ENCODE measurements at regions not wholly inside any gene's neighbourhood (a gene's known extent, or its start where the extent isn't known, plus 50 kb on each side); places are given as distances from the start of the nearest gene placed in this dataset.
"Not testable (repeated sequence)": the region's sequence is repeated elsewhere in the genome, so short reads cannot be mapped to it uniquely, and the experiment has no call there.

DNA sequence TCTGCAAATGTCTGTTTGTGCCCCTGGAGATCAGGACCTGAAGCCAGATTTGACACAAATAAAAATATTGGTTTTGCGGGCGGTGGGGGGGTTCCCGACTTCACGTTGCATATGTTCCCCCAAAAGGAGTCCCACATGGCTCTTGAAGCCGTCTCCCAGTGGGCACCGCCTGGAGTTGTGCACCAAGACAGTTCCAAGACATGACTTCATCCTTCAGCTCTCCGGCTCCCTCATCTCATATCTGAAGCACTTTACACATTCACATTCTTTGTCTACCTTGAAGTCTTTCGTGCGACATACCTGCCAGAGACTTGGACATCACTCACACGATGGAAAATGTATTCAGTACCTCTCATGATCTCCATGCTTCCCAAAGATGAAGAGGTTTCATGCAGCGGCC is 362.8 kb upstream of the FOXK1 start:
- no peak for DNase-seq (ENCODE audit: low read depth)

DNA sequence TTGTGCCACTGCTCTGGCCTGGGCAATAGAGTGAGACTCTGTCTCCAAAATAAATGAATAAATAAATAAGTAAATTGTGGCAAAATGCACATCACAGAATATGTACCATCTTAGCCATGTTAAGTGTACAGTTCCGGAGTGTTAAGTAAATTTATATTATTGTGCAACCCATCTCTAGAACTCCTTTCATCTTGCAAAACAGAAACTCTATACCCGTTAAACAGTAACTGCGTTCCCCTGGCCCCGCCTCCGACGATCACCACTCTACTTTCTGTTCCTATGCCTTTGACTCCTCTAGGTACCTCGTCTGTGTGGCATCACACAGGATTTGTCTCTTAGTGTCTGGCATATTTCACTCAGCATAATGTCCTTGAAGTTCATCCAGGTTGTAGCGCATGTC is 356.4 kb upstream of the FOXK1 start:
- DNase-seq (ENCODE audit: low read depth), result no peak

DNA sequence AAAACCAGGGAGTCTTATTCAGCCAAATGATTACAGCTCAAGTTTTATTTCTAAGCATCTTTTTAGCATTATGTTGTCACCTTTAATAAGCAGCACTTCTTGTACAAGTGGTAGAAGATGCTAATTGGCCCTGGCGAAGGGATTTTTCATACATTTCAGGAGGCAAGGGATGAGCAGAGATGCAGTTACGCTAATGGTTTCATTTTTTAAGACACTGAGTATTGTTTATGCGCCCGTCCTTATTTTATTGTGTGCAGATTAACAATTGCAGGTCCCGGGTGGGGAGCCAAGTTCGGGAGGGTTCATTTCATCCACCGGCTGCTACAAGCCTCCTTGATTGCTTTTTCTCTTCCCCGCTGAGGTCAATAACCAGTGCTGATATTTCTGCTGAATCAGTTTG is 350.4 kb upstream of the FOXK1 start:
- DNase-seq (ENCODE audit: low read depth), result no peak

DNA sequence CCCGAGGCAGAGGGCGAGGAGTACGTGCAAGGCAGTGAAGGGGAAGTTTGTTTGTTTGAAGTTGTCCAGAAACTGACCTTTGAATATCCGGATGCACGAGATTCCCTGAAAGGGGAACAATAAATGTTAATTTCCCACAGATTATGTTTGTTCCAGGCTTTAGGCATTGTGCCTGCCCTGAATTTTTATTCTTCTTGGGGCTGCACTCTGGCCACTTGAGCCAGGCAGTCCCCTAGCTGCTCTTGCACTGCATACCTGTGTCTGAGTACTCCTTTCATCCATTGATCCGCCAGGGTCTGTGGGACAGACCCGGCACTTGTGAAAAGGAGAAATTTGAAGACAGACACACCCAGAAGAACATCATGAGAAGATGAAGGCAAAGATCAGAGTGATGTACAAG is 343.5 kb upstream of the FOXK1 start:
- DNase-seq (ENCODE audit: low read depth), result no peak

DNA sequence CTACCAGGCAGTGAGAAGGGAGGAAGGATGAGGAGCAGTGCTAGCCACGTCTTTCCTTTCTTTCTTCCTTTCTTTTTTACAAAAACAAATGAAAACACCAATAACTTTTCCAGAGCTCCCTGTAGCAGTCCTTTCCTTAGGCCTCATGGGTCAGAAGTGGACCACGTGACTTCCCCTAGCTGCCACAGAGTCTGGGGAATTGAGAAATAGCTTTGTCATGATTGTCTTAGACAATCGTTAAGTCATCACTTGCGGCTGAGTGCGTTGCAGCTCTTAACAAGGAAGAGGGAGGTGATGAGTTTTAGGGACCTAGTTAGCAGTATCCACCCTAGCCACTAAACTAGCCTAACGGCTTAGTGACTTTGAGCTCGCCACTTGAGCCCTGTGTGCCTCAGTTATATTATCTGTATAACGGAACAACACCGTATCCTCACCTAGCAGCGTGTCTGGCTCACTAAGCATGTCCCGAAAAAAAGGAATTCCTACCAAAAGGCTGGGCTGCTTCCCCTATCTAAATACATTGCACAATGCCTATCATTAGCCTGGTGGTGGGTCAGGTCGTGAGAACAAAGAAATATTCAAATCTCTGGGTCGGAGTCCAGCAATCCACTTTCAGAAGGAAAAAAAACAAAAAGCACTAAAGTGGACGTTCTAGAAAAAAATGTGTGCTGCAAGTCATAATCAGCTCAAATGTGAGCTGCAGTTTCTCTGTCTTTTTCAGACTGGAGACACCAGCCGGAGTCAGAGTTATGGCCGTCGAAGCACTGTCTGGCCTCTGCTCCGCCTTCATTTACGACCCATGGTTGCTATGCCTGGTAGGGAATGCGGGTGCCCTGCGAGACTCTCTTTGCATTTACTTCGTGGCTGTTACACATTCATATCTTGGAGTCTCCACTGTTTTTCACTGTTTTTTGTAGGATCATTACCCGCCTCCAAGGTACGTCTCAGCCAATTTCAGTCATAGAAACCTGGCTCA is 338.5 kb upstream of the FOXK1 start:
- no peak for DNase-seq (ENCODE audit: low read depth)

DNA sequence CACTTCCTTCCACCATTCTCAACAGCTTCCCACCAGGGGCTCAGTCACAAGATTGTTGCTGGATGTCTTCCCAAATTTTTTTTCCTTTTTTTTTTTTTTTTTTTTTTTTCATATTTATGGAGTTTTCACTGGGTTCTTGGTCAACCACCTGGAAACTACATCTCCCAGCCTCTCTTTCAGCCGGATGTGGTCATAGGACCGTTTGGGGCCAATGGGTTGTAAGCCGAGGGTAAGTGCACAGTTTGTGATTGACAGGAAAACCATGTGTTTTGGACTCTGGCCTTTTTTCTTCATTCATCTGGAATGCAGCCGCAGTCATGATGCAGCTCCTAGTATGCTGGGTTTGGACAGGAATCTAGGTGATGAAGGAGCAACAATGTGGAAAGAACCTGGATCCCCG is 337.1 kb upstream of the FOXK1 start:
- no peak for DNase-seq (ENCODE audit: low read depth)

DNA sequence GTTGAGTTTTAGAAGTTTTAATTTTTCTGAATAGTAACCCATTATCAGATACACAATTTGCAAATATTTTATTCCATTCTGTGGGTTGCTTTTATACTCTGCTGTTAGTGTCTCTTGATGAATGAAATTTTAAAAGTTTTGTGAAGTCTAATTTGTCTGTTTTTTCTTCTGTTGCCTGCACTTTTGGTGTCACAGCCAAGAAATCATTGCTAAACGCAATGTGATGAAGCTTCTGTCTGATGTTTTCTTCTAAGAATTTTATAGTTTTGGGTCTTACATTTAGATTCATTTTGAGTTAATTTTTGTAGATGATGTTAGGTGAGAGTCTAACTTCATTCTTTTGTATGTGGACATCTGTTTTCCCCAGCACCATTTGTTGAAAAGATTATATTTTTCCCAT is 330.0 kb upstream of the FOXK1 start:
- no peak for DNase-seq (ENCODE audit: low read depth)

DNA sequence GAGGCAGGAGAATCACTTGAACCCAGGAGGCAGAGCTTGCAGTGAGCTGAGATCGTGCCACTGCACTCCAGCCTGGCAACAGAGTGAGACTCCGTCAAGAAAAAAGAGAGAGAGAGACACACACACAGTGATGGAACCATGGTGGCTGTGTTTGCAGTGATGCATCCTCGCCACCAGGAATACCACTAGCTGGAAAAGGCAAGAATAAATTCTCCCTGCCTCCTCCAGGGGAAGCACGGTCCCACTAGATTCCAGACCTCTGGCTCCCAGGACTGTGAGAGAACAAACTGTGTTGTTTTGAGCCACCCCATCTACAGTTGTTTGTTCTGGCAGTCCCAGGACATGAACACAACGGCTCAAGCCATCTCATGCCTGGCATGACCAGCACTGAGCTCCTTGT is 320.3 kb upstream of the FOXK1 start:
- DNase-seq (ENCODE audit: low read depth), result no peak

DNA sequence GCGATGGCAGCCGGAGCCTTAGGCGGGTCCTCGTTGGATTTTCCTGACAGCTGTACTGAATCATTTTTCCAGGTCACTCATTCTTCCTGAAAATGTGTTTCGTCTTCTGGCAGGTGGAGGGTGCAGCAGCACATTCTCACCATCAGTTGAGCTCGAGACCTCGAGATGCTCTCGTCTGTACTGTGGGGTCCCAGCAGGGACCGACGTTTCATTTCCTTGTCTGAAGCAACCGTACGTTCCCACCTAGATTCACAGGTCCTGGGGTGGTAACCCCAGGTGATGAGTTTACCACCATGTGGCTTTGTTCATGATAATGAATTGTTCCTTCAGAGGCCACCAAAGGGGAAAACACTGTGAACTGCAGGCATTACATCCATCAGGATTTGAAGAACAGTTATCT is 298.5 kb upstream of the FOXK1 start:
- DNase-seq (ENCODE audit: low read depth), result no peak

DNA sequence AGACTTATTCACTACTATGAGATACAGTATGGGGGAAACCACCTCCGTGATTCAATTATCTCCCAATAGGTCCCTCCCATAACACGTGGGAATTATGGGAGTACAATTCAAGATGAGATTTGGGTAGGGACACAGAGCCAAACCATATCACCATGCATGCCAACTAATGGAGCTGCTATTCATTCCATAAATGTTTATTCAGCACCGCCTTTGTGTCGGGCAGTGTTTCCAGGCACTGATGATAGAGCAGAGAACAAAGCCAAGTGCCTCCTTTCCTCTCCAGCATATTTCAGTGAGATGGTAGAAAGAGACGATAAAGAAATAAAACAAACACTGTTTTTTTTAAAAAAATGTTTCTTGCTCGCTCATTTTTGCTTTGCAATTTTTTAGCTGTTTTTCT is 295.9 kb upstream of the FOXK1 start:
- no peak for DNase-seq (ENCODE audit: low read depth)

DNA sequence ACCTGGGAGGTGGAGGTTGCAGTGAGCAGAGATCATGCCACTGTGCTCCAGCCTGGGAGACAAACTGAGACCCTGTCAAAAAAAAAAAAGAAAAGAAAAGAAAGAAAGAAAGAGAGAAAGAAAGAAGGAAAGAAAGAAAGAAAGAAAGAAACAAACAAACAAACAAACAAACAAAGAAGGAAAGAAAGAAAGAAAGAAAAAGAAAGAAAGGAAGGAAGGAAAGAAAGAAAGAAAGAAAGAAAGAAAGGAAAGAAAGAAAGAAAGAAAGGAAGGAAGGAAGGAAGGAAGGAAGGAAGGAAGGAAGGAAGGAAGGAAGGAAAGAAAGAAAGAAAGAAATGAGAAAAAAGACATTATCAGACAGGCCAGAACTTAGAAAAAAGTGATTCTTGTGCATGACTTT is 291.0 kb upstream of the FOXK1 start:
- not testable (repeated sequence) for DNase-seq (ENCODE audit: low read depth)

DNA sequence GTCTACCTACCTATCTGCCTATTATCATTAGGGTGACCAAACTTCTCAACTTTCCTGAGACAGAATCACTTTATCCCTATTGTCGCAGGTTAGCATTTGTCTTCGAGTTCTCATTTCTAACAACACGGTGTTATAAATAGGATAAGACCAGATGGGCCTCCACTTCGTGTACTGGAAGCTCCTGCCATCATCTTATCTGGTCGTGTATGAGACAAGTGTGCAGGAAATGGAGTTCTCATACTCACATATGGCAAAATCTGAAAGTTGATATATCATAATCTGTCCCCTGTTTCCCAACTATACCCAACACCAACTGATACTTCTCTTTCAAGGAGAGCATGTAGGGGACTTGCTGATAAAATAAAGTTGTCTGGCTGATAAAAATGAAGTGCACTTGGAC is 287.4 kb upstream of the FOXK1 start:
- no peak for DNase-seq (ENCODE audit: low read depth)

DNA sequence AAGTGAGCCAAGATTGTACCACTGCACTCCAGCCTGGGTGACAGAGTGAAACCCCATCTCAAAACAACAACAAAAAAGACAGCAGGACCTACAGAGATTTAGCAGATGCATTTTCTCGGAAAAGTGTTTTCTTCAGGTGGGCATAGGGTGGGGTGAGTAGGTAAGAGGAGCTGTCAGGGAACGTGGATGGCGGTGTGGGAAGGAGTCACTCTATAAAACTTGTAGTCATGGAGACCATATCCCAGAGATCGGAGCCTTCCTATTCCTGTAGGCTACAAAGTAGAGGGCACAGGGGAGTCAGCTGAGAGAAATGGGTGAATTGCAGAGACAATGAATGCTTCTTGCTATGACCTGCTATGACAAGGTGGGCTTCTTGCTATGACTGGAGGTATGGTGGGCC is 283.0 kb upstream of the FOXK1 start:
- DNase-seq (ENCODE audit: low read depth), result no peak

DNA sequence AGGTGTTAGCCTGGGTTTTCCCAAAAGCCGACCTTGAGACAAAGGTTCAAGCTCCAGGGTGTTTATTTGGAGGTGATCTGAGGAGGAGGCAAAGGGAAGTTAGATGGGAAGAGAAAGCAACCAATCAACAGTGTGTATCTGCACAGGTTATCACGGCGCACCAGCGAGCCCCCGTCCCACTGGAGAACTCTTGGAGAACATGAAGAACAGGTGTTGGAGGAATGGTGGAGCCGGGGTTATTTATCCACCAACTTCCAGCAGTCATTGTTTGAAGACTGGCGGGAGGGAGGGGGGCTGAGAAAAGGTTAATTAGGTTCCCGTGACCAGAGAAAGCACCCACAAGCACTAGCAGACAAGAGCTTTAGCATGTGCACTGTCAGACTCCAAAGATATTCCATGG is 282.5 kb upstream of the FOXK1 start:
- DNase-seq (ENCODE audit: low read depth), result no peak

DNA sequence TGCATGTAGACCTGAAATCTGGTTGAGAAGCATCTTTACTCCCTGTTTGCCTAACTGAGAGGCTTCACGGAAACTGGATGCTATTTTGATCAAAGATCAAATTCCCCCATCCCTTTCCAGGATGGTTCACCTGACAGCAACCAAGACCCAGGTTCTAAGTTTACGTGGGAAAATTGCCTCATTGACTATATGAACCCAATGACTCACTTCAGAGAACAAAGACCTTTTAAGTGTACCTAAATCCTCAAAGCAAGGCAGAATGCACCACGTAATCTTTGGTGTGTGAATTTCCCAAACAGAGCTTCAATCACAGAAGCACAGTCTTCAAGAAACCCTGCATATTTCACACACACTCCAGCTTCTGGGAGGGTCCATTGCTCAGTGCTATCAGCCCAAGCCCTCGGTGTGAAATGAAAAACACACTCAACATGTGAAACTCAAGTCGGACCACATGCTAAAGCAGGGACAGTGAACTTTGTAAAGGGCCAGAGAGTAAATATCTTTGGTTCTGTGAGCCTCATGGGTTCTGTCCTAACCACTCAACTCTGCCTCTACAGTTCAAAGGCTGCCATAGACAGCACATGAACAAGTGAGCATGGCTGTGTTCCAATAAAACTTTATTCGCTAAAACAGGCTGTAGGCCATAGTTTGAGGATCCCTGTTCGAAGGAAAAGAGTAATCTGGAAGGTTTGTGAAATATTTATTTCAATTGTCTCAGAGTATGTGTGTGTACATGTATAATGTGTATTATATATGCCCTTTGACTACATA is 275.6 kb upstream of the FOXK1 start:
- no peak for DNase-seq (ENCODE audit: low read depth)

DNA sequence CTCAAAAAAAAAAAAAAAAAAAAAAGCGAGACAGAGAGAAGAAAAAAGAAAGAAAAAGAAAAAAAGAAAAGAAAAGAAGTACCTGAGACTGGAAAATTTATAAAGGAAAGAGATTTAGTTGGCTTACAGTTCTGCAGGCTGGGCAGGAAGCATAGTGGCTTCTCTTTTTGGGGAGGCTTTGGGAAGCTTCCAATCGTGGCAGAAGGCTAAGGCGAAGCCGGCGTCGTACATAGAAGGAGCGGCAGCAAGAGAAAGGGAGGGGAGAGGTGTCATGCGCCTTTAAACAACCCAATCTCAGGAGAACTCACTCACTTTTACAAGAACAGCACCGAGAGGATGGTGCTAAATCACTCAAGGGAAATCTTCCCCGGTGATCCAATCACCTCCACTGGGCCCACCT is 272.1 kb upstream of the FOXK1 start:
- DNase-seq (ENCODE audit: low read depth), result no peak

DNA sequence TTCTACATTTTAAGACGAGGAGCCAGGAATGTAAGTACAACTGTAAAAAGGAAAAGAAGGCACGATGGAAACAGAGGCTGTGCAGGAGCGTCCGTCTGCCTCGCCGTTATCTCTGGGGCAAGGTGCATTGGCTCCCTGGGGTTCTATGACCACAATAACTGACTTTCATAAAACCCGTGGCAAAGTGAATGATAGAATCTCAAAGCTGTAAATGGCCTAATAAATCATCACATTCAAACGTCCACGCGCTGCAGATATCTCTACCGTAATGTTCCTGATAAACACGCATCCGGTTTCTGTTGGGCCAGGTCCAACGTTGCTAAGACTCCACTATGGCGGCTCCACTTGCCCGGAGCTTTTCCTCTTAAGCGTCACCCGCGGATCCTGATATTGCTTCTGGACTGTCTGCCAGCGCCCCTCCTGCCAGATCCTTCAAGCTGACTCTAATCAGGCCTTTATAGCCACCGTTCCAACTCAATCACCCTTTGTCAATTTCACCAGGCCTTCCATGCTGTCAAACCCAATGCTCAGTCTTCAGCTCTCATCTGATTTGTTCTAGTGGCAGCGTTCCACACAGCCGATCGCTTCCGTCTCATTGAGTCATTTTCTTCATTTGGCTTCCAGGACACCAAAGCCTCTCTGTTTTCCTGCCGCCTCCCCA is 265.6 kb upstream of the FOXK1 start:
- DNase-seq (ENCODE audit: low read depth), result no peak

DNA sequence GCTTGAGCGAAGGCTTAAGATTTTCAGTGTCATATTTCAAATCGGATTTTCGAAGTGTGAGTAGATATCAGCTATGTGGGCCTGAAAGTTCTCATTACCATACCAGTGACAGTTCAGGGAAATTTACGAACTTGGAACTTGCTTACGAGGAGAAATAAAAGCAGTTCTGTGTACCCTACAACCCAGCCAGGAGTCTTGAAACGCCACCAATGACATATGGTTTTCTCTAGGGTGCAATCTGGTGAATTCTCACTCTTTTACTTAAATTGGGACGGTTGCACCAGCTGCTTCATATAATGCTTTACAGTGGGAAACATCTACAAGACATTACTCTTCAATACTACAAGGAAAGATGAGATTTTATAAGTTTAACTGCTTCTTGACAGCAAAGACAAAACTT is 253.6 kb upstream of the FOXK1 start:
- no peak for DNase-seq (ENCODE audit: low read depth)

DNA sequence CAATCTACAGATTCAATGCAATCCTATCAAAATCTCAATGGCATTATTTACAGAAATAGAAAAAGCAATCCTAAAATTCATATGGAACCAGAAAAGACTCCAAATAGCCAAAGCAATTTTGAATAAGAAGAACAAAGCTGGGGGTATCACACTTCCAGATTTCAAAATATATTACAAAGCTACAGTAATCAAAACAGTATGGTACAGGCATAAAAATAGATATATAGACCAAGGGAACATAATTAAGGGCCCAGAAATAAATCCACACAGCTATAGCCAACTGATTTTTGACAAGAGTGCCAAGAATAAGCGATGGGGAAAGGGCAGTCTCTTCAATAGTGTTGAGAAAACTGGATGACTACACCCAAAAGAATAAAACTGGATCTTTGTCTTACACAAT is 251.9 kb upstream of the FOXK1 start:
- no peak for DNase-seq (ENCODE audit: low read depth)

DNA sequence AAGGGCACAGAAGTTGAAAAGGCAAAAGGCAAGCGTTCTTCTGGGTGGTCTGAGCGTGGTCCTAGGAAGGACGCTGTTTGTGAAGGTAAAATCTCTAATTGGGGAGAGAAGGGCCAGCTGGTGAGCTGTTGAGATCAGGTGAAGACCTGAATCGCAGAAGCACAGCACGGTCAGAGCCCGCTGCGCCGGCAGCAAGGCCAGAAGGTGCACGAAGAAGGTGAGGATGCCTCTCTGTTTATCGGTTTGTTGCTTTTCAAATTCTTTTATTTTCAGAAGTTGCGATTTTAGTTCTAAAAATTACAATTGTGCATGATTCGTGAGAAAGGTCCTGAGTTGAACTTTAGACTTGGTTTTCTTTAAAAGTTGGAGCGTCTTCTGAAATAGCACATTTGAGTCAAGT is 247.8 kb upstream of the FOXK1 start:
- DNase-seq (ENCODE audit: low read depth), result no peak

DNA sequence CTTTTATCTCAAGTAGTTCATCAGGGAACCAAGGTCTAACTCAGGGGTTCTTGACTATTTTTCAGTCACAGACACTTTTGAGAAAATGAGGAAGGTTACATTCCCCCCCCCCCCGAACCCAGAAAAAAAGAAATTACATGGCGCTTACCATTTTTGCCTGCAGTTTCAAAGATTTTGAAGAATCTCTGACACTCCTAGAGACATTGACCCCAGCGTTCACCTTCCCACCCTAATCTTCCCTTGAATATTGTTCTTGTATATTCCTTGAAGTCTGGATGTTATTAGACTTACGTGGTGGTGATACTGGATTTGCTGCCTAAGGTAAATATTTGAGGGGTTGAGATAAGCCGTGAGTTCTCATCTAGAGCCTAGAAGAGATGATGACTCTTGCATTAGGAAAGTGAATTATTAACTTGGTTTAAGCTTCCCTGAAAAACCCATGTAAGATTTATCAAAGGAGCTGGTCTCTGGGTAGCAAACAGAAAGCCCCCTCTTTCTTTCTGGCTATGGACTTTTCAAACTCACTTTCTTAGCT is 245.7 kb upstream of the FOXK1 start:
- no peak for DNase-seq (ENCODE audit: low read depth)

DNA sequence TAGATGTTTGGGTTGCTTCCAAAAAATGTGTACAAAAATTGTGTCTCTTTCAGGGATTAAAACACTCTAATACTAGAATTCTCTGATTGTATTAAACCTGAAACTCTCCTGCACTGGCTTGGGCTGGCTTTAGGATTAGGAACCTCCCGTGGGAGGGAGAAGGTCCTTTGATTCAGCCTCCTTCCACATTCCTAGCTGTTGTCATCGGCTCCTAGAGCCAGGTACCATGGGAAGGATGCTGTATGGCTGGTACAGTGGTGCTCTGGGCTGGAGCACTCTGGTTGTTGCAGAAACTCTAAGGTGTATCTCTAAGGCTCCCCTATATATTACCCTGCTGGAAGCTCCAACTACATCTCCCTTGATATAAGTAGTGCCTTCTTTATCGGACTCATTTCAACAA is 245.2 kb upstream of the FOXK1 start:
- DNase-seq (ENCODE audit: low read depth), result no peak

DNA sequence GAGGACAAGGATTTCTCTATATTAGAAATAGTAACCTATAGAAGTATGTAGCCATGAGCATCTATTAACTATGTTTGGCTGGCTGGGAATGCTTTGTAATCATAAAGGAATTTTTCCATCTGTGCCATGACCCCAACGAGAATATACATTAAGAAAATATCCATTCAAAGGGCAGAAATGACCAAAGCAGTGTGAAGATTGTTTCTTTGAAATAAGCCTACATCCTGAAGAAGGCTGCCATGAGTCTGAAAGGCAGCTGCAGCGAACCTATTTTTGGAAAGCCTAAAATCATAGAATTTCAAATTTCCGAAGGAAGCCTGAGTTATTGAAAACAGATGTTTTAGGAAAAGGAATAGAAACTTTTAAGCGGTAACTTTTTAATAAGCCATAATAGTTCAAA is 244.2 kb upstream of the FOXK1 start:
- no peak for DNase-seq (ENCODE audit: low read depth)
